ENCODE measurements at regions not wholly inside any gene's neighbourhood (a gene's known extent, or its start where the extent isn't known, plus 50 kb on each side); places are given as distances from the start of the nearest gene placed in this dataset.

DNA sequence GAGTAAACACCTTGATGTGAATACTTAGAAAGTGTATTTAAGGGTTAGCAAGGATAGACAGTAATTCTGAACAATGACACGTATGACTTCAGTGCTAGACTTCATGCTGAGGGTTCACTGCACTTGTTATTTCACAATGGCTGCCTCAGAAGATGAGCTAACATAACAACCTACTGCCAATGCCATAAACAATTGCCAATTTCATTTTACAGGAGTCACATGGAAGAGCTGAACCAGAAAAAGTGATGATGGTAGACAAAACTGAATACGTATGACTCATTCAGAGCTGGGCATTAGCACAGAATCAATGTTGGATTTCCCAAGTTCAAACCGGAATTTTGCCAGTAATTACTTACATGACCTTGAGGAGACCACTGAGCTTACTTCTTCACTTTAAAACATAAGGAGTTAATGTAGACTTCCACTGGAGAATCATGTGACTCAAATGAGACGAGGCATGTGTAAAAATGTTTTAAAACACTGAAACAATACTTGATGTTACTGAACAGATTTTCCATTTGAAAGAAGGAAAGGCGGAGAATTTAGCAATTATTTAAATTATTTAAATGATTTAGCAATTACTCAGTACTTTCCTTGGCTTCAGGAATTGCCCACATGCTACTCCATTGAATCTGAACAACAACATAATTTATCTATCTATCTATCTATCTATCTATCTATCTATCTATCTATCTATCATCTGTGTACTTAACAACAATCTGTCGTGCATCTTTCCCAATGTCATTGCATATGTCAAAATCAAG lies 868.5 kb upstream of the SLIT2 start:
- no peak for TF ChIP-seq POLR2A (IDR thresholded peaks at IDR 0.05; ENCODE audit: low read depth, low read length)
- TF ChIP-seq EZH2 (IDR thresholded peaks at IDR 0.05; ENCODE audit: borderline replicate concordance, low read depth, low read length, severe bottlenecking), result no peak

Measured in endothelial cell of umbilical vein (primary cell).